HG02642 (cell line): ENCODE measurements at regions not wholly inside any gene's neighbourhood (a gene's known extent, or its start where the extent isn't known, plus 50 kb on each side); places are given as distances from the start of the nearest gene placed in this dataset.

ENCODE experiments used
- ATAC-seq: cut with Tn5 transposase; IDR thresholded peaks from one replicate; pipeline ENCODE4 v1.9.1; 2021; ENCODE audit warnings: mild to moderate bottlenecking; ENCODE audit not compliant: unreplicated experiment, poor library complexity

- no peak for ATAC-seq
Observed at GRCh38 chr2:16266571-16266970, 326.2 kb downstream of the MYCN start.

GRCh38 chr2:16264931-16265540 lies 324.7 kb downstream of the MYCN start:
- no peak for ATAC-seq

DNA sequence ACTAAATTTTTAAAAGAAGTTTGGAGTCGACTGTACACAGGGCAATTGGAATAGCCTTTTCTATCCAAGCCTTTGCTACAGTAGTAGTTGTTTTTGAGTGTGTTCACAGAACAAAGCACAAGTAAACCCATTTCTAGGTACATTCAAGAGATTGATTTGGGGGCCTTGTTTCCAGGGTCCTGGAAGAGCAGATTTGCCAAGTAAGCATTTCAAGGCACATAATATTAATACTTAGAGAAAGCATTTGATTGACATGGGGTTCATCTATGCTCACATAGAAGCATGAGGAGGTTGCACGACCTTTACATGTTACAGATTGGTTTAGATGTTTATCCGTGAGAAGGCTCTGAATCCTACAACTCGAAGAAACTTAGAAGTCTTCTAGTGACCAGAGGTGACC lies 324.1 kb downstream of the MYCN start:
- ATAC-seq, result no peak

GRCh38 chr2:16263241-16263890 lies 323.0 kb downstream of the MYCN start:
- no peak for ATAC-seq

GRCh38 chr2:16262526-16263178 lies 322.3 kb downstream of the MYCN start:
- ATAC-seq, result no peak

DNA sequence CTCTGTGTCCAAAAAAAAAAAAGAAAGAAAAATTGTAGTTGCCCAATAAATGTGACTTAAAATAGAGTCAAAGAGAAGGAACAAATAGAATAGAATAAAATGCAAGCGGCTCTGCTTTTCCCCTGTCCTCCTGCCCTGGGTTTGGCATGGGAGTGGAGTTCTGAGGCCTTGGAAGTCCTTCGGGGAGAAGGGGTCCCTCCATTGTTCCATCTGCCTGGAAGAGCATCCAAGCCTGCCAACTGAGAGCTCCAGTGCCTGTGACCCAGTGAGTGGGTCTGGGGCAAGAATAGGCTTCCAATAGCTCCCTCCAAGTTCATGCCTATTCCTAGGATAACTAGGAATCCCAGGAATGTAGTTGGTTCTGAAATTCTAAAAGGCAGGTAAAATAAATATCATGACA lies 321.4 kb downstream of the MYCN start:
- ATAC-seq, result no peak

- no peak for ATAC-seq
Observed at GRCh38 chr2:16261071-16261470, 320.7 kb downstream of the MYCN start.

DNA sequence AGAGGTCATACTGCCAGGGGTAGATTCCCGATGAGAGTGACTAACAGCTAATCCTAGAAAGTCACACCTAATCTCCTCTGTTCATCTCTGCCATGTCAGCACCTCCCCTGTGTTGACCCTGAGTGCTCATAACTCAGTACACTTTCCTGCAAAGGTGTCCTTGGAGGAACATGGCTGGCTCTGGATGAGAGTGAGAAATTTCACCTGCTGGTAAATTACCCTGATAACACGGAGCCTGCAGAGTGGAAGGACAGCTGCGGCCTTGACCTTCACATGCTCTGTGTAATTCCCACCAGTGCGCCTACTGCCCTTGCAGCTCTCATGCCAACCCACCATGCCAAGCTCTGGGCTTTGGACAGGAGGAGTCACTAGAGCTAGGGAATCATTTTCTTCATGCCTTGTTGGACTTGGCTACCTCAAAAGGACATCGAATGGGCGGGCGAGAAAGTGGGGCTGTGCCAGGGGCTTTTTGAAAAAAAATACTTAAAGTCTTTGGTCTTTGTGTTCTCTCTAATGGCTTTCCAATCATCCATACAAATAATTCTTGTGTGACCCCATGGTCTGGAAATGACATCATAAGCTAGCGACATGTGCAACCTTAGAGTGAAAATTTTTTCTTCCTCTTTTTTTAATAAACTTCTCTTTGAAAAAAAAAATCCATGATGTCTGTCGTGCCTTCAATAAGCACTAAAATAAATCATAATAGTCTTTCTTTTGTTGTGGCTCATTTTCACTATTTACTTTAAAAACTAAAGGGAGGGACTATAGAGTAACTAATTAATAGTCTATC lies 319.9 kb downstream of the MYCN start:
- no peak for ATAC-seq

- no peak for ATAC-seq
Observed at GRCh38 chr2:16259010-16259409, 318.7 kb downstream of the MYCN start.

- no peak for ATAC-seq
Observed at GRCh38 chr2:16258350-16258749, 318.0 kb downstream of the MYCN start.

- no peak for ATAC-seq
Observed at GRCh38 chr2:16257322-16258028, 317.1 kb downstream of the MYCN start.

- ATAC-seq, result no peak
Observed at GRCh38 chr2:16256601-16257321, 316.4 kb downstream of the MYCN start.

- ATAC-seq, result no peak
Observed at GRCh38 chr2:16255120-16255519, 314.8 kb downstream of the MYCN start.

DNA sequence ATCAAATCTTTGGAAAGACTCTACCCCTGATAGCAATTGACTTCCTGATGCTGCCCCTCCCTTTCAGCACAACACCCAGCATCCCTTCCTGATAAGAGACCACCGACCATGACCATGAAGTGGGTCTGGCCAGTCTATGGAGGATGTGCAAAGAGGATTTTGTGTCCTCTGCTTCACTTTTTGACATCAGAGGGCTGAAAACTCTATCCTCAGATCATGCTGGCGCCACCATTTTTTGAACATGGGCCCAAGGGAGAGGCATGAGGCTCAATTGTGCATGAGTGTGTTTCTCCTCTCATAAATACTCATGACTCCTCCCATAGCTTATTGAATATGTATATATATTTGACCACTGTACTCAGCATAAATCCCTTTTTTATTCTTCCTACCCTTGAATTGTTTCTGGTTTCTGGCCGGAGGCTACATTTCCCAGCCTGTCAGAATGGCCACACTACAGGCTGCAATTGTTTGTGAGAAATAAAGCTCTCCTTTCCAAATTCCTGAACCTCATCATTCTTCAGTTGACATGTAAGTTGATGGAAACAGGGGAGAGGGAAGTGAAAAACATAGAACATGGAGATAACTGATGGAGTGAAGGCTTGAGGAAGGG lies 314.1 kb downstream of the MYCN start:
- ATAC-seq, result no peak

- ATAC-seq, result no peak
Observed at GRCh38 chr2:16253291-16253690, 312.9 kb downstream of the MYCN start.

GRCh38 chr2:16252891-16253290 lies 312.5 kb downstream of the MYCN start:
- no peak for ATAC-seq

- no peak for ATAC-seq
Observed at GRCh38 chr2:16252251-16252650, 311.9 kb downstream of the MYCN start.

- ATAC-seq, result no peak
Observed at GRCh38 chr2:16251511-16252225, 311.3 kb downstream of the MYCN start.

DNA sequence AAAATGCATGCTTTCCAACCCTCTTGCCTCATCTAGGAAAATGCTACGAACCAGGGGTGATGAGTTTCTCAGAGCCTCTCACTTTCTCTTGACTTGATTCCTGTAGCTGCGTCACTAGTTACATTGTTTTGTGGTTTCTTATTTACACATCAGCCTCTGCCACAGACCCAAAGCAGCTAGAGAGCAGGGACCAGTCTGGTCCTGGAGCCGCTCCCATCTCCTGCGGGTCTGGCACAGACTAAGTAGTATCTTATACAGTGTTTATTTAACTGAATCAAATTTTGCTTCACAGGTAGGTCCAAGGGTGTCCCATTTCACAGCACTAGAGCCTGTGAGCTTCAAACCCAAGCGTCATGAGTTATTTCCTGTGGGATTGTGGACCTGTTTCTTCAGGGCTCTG lies 310.5 kb downstream of the MYCN start:
- ATAC-seq, result no peak
